HG02642 (cell line): ENCODE measurements at regions not wholly inside any gene's neighbourhood (a gene's known extent, or its start where the extent isn't known, plus 50 kb on each side); places are given as distances from the start of the nearest gene placed in this dataset.

Experiments used
- ATAC-seq: cut with Tn5 transposase; IDR thresholded peaks from one replicate; pipeline ENCODE4 v1.9.1; 2021; ENCODE audit warnings: mild to moderate bottlenecking; ENCODE audit not compliant: unreplicated experiment, poor library complexity

GRCh38 chr6:15852289-15852688 is 189.5 kb upstream of the DTNBP1 start:
- no peak for ATAC-seq

- ATAC-seq: no peak
Measured at GRCh38 chr6:15849395-15849794, 186.6 kb upstream of the DTNBP1 start.

- ATAC-seq: no peak
Measured at GRCh38 chr6:15845492-15845891, 182.7 kb upstream of the DTNBP1 start.

GRCh38 chr6:15843764-15844163 is 180.9 kb upstream of the DTNBP1 start:
- no peak for ATAC-seq

GRCh38 chr6:15843226-15843625 is 180.4 kb upstream of the DTNBP1 start:
- ATAC-seq: no peak

- ATAC-seq: no peak
Measured at GRCh38 chr6:15842727-15843117, 179.9 kb upstream of the DTNBP1 start.

GRCh38 chr6:15841937-15842726 is 179.3 kb upstream of the DTNBP1 start:
- no peak for ATAC-seq

GRCh38 chr6:15839969-15840541 is 177.2 kb upstream of the DTNBP1 start:
- ATAC-seq: no peak

GRCh38 chr6:15837205-15837604 is 174.4 kb upstream of the DTNBP1 start:
- ATAC-seq: no peak

- no peak for ATAC-seq
Measured at GRCh38 chr6:15832841-15833240, 170.0 kb upstream of the DTNBP1 start.

GRCh38 chr6:15829156-15829555 is 166.3 kb upstream of the DTNBP1 start:
- no peak for ATAC-seq

- ATAC-seq: no peak
Measured at GRCh38 chr6:15827496-15828255, 164.8 kb upstream of the DTNBP1 start.

- ATAC-seq: no peak
Measured at GRCh38 chr6:15826814-15827318, 164.0 kb upstream of the DTNBP1 start.

GRCh38 chr6:15825332-15825930 is 162.6 kb upstream of the DTNBP1 start:
- no peak for ATAC-seq

GRCh38 chr6:15824811-15825210 is 162.0 kb upstream of the DTNBP1 start:
- no peak for ATAC-seq

GRCh38 chr6:15823838-15824414 is 161.1 kb upstream of the DTNBP1 start:
- ATAC-seq: peak; percentile 73

GRCh38 chr6:15822835-15823234 is 160.0 kb upstream of the DTNBP1 start:
- ATAC-seq: no peak

GRCh38 chr6:15819841-15820240 is 157.0 kb upstream of the DTNBP1 start:
- ATAC-seq: no peak

- no peak for ATAC-seq
Measured at GRCh38 chr6:15819226-15819625, 156.4 kb upstream of the DTNBP1 start.

GRCh38 chr6:15818491-15818890 is 155.7 kb upstream of the DTNBP1 start:
- no peak for ATAC-seq
